Adipose tissue (tissue), 3 donors: ENCODE measurements at regions not wholly inside any gene's neighbourhood (a gene's known extent, or its start where the extent isn't known, plus 50 kb on each side); places are given as distances from the start of the nearest gene placed in this dataset.
"Not testable (repeated sequence)": the region's sequence is repeated elsewhere in the genome, so short reads cannot be mapped to it uniquely, and the experiment has no call there.

Experiments
- H3K27ac ChIP-seq: one replicate; pipeline ENCODE4 v1.5.1; 2013; ENCODE audit warnings: low read depth, low read length
- WGBS, 3 donors: extraction: QIAGEN DNeasy Blood & Tissue Kit; methylation state at CpG; one replicate each; pipeline ENCODE4 v1.1.7; 2013; 5-methylcytosine and 5-hydroxymethylcytosine counted together
- donor health status: healthy with polysubstance abuse.
- donor health status: Bipolar disorder and iron deficiency.
- donor health status: healthy.

- WGBS, 3 donors, result 67 to 76% (median 68%) methylated on average over 5 of the region's 5 CpGs
- H3K27ac ChIP-seq, result no peak overlapping the region
Observed at GRCh38 chr7:25586513-25586912, 358.2 kb upstream of the NPVF start.

GRCh38 chr7:25594122-25594521, 365.8 kb upstream of the NPVF start:
- WGBS, 3 donors, result 70 to 91% (median 90%) methylated on average over 3 of the region's 3 CpGs
- H3K27ac ChIP-seq, result no peak overlapping the region

DNA sequence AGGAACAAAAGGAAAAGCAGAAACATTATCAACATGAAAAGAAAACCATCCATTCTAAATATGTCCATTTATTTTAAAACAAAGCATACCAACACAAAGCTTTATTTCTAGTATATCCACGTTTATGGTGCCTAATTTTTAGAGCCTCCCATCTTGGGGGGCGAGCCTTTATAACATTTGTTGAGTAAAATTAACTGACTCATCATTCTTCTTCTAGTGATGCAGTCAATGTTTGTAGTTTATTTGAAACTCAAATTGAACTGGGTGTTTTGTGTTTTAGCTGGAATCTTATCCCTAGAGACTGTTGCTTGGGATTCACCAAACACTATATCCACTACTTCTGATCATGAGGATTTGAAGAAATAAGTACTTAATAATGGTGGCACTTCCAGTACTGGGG, 366.4 kb upstream of the NPVF start:
- 63 to 82% (median 80%) methylated on average over 2 of the region's 2 CpGs for WGBS, 3 donors
- no peak overlapping the region for H3K27ac ChIP-seq

DNA sequence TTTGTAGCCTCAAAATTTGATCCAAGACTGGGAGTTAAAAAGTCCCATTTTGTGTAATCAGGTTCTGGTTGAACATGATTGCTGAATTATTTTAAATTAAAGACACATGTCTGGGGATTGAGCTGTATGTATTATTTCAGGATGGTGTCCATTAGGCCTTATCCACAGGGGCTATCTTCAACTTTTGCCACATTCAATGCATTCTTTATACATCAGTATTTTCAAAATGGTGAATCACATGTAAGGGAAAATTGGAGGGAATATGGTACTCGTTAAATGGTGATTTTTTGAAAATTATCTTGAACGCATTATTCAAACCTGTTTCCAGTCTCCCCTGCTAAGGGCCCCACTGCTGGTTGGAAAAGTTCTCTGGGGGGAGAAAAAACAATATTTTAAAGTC, 367.7 kb upstream of the NPVF start:
- WGBS, 3 donors, result 89 to 94% (median 92%) methylated on average over 2 of the region's 2 CpGs
- no peak overlapping the region for H3K27ac ChIP-seq

DNA sequence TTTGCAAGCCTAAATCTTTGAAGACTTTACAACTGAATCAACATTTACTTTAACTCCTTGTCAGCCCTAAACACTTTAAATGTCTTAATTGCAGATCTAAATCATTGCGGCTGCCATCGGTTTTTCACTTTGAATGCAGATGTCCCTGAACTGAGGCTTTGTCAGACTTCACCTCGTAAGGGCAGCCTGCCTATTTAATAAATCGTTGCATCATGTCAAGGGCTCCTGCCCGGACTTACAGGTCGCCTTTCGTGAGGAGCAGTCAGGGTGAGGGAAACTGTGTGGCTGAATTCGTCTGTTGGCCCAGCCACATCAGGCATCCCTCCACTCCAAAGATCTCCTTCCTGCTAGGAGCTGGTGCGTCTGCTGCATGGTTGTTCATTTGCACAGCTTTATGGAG, 368.2 kb upstream of the NPVF start:
- H3K27ac ChIP-seq, result no peak overlapping the region
- WGBS, 3 donors, result 72 to 90% (median 88%) methylated on average over 9 of the region's 9 CpGs

GRCh38 chr7:25597946-25598345, 369.7 kb upstream of the NPVF start:
- WGBS, 3 donors, result 10 to 47% (median 38%) methylated on average over 5 of the region's 5 CpGs
- no peak overlapping the region for H3K27ac ChIP-seq

DNA sequence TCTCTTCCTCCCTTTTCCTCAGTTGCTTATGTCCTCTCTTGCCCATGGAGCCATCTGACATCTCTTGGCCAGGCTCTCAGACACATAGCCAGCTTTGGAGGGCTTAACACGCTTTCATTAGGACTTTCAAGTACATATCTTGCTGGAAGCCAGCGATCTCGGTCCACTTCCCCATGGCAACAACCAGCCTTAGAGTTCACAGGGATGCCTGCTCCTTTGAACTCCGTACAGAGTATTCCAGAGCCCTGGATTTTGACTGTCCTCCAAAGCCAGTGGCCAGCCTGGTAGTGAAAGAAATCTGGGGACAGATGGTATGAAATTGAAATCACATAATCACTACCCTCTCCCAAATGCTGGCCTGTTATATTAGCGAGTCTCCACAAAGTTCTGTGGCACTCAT, 370.5 kb upstream of the NPVF start:
- no peak overlapping the region for H3K27ac ChIP-seq
- WGBS, 3 donors, result 94% methylated on average over 5 of the region's 5 CpGs

DNA sequence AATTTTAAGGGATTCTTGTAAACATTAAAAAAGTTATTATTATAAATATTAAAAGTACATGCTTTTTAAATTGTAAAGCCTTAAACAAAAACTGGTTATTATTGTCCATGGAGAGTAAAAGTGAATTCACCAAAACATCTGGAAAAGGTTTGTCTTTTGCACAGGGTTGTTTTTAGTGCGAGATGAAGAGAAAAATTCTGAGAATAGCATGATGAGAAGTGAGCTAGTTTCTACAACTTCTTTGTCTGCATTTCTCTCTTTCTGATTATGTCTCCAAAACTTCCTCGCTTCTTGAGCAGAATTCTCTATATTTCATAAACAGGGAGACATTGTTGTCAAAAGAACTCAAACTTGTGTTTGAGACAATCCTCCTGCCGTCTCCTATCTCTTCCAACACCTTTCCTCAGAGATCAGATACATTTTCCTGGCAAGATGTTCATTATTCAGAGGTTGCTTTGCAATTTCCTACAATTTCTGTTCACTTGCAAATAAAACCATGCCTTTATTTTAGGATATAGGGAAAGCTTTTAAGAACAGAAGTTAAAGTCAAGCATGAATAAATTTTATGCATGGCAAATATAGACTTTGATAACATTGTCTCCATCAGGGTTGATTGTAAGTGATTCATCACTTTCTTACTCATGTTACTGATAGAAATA, 372.1 kb upstream of the NPVF start:
- no peak overlapping the region for H3K27ac ChIP-seq
- WGBS, 3 donors, result 76 to 86% (median 81%) methylated on average over 3 of the region's 3 CpGs

- 6 to 17% (median 9%) methylated on average over 21 to 22 of the region's 30 CpGs for WGBS, 3 donors
- not testable (repeated sequence) for H3K27ac ChIP-seq
Observed at GRCh38 chr7:25602730-25603426, 374.6 kb upstream of the NPVF start.

GRCh38 chr7:25603427-25603740, 375.1 kb upstream of the NPVF start:
- not testable (repeated sequence) for H3K27ac ChIP-seq
- WGBS, 3 donors, result 27% methylated on average over 1 of the region's 9 CpGs; no CpG with 5 or more reads in 2 of the 3 donors

GRCh38 chr7:25611196-25611595, 382.9 kb upstream of the NPVF start:
- no peak overlapping the region for H3K27ac ChIP-seq
- WGBS, 3 donors, result 77 to 96% (median 91%) methylated on average over 4 of the region's 4 CpGs

DNA sequence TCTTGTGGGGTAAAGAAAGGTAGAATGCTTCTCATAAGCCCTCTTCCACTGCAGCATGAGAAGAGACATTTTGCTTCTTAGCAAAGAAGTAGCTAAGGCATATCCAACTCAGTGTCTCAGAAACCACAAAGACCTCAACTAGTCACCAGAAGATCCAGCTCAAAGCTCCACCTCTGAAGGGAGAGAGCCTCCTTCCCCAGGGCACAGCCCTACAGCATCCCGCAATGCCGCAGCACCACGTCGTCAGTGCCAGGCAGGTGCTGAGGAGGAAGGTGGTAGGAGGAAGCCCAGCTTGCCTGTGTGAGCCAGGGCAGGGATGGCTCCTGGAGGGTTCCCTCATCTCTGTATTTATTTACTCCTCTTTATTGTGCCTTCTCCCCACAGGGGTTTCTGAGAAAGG, 385.6 kb upstream of the NPVF start:
- WGBS, 3 donors, result 88 to 97% (median 97%) methylated on average over 4 of the region's 4 CpGs
- H3K27ac ChIP-seq, result no peak overlapping the region

GRCh38 chr7:25614415-25614814, 386.1 kb upstream of the NPVF start:
- no peak overlapping the region for H3K27ac ChIP-seq
- 57 to 69% (median 59%) methylated on average over 3 of the region's 3 CpGs for WGBS, 3 donors

- H3K27ac ChIP-seq, result no peak overlapping the region
- 25 to 62% (median 33%) methylated on average over 4 of the region's 4 CpGs for WGBS, 3 donors
Observed at GRCh38 chr7:25615003-25615402, 386.7 kb upstream of the NPVF start.

- 64 to 74% (median 68%) methylated on average over 5 of the region's 5 CpGs for WGBS, 3 donors
- no peak overlapping the region for H3K27ac ChIP-seq
Observed at GRCh38 chr7:25615593-25615992, 387.3 kb upstream of the NPVF start.

DNA sequence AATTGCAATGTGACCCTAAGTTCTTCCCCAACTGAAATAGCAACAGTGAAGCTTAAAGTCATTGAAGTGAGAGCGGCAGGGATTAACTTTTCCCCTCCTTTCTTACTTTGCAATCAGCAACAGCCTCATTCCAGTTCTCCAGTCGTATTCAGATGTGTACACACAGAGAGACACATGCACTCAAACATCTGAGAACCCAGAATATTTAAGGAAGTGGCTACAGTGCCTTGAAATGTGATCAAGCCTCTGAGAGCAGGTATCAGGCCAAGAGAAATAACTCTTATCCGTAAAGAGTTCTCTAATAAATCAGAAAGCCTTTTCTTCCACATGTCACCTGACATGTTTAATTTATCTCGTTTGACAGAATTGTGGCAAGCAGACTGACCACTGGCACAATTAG, 388.9 kb upstream of the NPVF start:
- WGBS, 3 donors, result 50 to 74% (median 67%) methylated on average over 4 of the region's 4 CpGs
- no peak overlapping the region for H3K27ac ChIP-seq

- WGBS, 3 donors, result 87 to 92% (median 88%) methylated on average over 2 of the region's 2 CpGs
- H3K27ac ChIP-seq, result no peak overlapping the region
Observed at GRCh38 chr7:25617673-25618072, 389.4 kb upstream of the NPVF start.

DNA sequence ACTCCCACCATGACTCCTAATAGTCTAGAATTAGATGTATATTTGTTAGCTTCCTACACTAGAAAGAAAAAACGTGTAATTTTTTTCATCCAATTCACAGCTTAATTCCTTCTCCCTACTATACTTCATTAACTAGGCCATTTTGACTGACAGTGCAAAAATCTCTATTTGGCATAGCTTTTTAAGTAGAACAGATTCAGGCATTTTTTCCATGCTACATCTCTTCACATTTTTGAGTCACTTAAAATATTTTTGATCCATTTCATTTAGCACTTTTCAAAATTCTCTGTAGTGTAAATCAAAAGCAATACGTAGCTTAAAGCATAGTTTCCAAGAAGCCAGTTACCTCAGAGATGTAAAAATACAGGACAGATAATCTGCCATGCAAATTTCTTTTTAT, 391.1 kb upstream of the NPVF start:
- no peak overlapping the region for H3K27ac ChIP-seq
- 61 to 83% (median 82%) methylated on average over 2 of the region's 2 CpGs for WGBS, 3 donors

DNA sequence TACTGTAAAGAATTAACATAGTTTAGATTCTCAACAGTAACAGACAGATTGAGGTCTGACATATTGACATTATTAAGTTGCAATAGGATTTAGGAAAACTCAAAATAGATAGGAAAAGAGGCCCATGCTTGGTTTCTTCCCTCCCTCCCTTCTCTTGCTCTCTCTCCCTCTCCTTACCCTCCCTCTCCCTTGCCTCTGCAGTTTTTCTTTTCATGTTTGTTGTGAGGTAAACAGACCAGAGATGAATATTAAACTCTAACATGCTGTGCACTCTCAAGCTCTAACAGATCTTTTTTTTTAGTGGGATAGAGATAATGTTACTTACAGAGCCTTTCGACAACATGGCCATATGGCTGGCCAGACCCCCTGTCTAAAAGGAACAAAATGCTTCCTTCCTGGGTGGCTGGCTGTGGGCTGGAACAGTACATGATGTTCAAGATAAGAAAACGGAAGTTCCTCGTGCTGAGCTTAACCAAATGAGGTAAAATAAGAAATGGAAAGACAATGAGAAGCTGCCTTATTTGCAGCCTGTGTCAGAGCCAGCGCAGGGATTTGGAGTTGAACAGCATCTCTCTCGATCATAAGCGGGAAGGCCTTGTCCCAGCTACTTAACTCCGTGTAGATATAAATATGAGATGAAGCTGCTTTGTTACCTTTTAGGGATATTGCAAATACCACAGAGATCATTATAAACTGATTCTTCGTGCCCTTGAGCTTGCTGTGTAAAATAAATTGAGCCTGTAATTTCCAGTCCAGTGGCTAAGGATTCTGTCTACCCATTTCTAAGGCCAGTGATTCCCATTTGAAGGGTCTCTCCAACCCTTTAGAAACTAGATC, 391.9 kb upstream of the NPVF start:
- 40 to 59% (median 49%) methylated on average over 8 of the region's 8 CpGs for WGBS, 3 donors
- H3K27ac ChIP-seq, result peak overlapping the region; percentile 32

DNA sequence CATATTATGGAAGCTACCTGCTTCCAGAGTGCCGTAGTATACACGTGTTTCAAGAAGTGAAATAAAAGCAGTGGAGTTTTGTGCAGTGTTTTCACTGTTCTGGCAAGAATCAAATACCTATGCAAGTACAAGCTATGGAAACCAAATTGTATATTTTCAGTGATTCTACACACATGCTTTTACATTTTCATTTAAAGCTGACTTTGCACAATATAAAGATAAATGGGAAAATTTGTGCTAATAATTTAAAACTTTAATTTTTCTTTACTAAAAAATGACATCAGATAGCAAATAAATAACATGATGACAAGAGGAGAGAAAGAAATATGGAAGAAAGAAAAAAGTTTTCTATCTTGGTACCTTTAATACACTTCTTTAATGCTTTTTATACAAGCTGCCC, 393.7 kb upstream of the NPVF start:
- WGBS, 3 donors, result 84 to 94% (median 94%) methylated on average over 2 of the region's 2 CpGs
- H3K27ac ChIP-seq, result no peak overlapping the region
